Activated T-helper 2 cell treated with anti-CD3 and anti-CD28 coated beads, Interferon-gamma antibody, Interleukin-2, Interleukin-4, amounts not matched to agents 10 μg/mL and 5 μg/mL and 100 μg/mL, durations not matched to agents 14 hours and 24 hours and 36 hours (primary cell): ENCODE measurements at regions not wholly inside any gene's neighbourhood (a gene's known extent, or its start where the extent isn't known, plus 50 kb on each side); places are given as distances from the start of the nearest gene placed in this dataset.

ENCODE experiments used
- DNase-seq: peaks from one replicate; pipeline ENCODE4 v3.0.0; 2021; ENCODE audit warnings: low spot score
- H3K27ac Mint-ChIP-seq: one replicate; pipeline ENCODE4 v1.8.0; 2021; ENCODE audit warnings: mixed read lengths
- H3K27me3 Mint-ChIP-seq: one replicate; pipeline ENCODE4 v1.8.0; 2021; ENCODE audit warnings: low read depth, mixed read lengths
- H3K36me3 Mint-ChIP-seq: one replicate; pipeline ENCODE4 v1.8.0; 2021; ENCODE audit warnings: low read depth, mixed read lengths
- H3K4me1 Mint-ChIP-seq: one replicate; pipeline ENCODE4 v1.8.0; 2021; ENCODE audit warnings: low read depth, mixed read lengths
- H3K4me3 Mint-ChIP-seq: one replicate; pipeline ENCODE4 v1.8.0; 2021; ENCODE audit warnings: low read depth, mild to moderate bottlenecking, moderate library complexity, mixed read lengths
- H3K9me3 Mint-ChIP-seq: one replicate; pipeline ENCODE4 v1.8.0; 2021; ENCODE audit warnings: mixed read lengths
- intact Hi-C: fragments of 100-400 bp; cut with micrococcal nuclease; formaldehyde crosslinking; loops from one replicate; pipeline ENCODE4 v1.15.1; 2023

- Mint-ChIP-seq H3K4me3 (no peak overlapping the region), H3K36me3 (no peaks in the 10 kb centered on the region), H3K27ac (no peak overlapping the region), H3K27me3 (peaks cover 10% of the 10 kb centered on the region), H3K4me1 (no peaks in the 10 kb centered on the region), H3K9me3 (no peaks in the 10 kb centered on the region)
- intact Hi-C loops, result no loop called here
- no peak for DNase-seq
Measured at GRCh38 chr3:150357923-150358607, 50.0 kb upstream of the TSC22D2 start.

GRCh38 chr3:150357140-150357539 is 51.0 kb upstream of the TSC22D2 start:
- H3K27me3 Mint-ChIP-seq, result peaks cover 10% of the 10 kb centered on the region
- no peaks in the 10 kb centered on the region for H3K9me3 Mint-ChIP-seq
- no peaks in the 10 kb centered on the region for H3K4me1 Mint-ChIP-seq
- no peaks in the 10 kb centered on the region for H3K36me3 Mint-ChIP-seq
- intact Hi-C loops, result no loop called here
- H3K4me3 Mint-ChIP-seq, result no peak overlapping the region
- no peak overlapping the region for H3K27ac Mint-ChIP-seq
- no peak for DNase-seq

- no peak for DNase-seq
- peaks cover 6% of the 10 kb centered on the region for H3K27me3 Mint-ChIP-seq
- H3K9me3 Mint-ChIP-seq, result no peaks in the 10 kb centered on the region
- H3K4me1 Mint-ChIP-seq, result no peaks in the 10 kb centered on the region
- no peak overlapping the region for H3K4me3 Mint-ChIP-seq
- intact Hi-C loops, result no loop called here
- no peak overlapping the region for H3K27ac Mint-ChIP-seq
- H3K36me3 Mint-ChIP-seq, result no peaks in the 10 kb centered on the region
Measured at GRCh38 chr3:150355574-150355973, 52.5 kb upstream of the TSC22D2 start.

GRCh38 chr3:150352931-150353330 is 55.2 kb upstream of the TSC22D2 start:
- H3K27me3 Mint-ChIP-seq, result peaks cover 6% of the 10 kb centered on the region
- DNase-seq, result no peak
- no peaks in the 10 kb centered on the region for H3K36me3 Mint-ChIP-seq
- intact Hi-C loops, result no loop called here
- H3K4me3 Mint-ChIP-seq, result no peak overlapping the region
- H3K9me3 Mint-ChIP-seq, result no peaks in the 10 kb centered on the region
- H3K27ac Mint-ChIP-seq, result no peak overlapping the region
- H3K4me1 Mint-ChIP-seq, result peaks cover 3% of the 10 kb centered on the region

- no peaks in the 10 kb centered on the region for H3K36me3 Mint-ChIP-seq
- H3K4me1 Mint-ChIP-seq, result peaks cover 3% of the 10 kb centered on the region
- no peaks in the 10 kb centered on the region for H3K9me3 Mint-ChIP-seq
- intact Hi-C loops, result no loop called here
- peaks cover 10% of the 10 kb centered on the region for H3K27me3 Mint-ChIP-seq
- no peak overlapping the region for H3K4me3 Mint-ChIP-seq
- DNase-seq, result no peak
- H3K27ac Mint-ChIP-seq, result no peak overlapping the region
Measured at GRCh38 chr3:150351398-150351797, 56.7 kb upstream of the TSC22D2 start.

- Mint-ChIP-seq H3K27ac (no peak overlapping the region), H3K9me3 (no peaks in the 10 kb centered on the region), H3K4me3 (no peak overlapping the region), H3K4me1 (peaks cover 3% of the 10 kb centered on the region), H3K27me3 (peaks cover 18% of the 10 kb centered on the region), H3K36me3 (no peaks in the 10 kb centered on the region)
- no peak for DNase-seq
- intact Hi-C loops, result loop anchor here (2.0 kb wide), 1 partner anchor 35 kb away; no protein-coding TSS in a partner anchor
Measured at GRCh38 chr3:150349314-150350097, 58.6 kb upstream of the TSC22D2 start.

GRCh38 chr3:150348500-150348899 is 59.6 kb upstream of the TSC22D2 start:
- H3K4me3 Mint-ChIP-seq, result no peak overlapping the region

GRCh38 chr3:150346981-150347863 is 60.9 kb upstream of the TSC22D2 start:
- H3K9me3 Mint-ChIP-seq, result no peaks in the 10 kb centered on the region

More at GRCh38 chr3:150348500-150348899, 59.6 kb upstream of the TSC22D2 start:
- intact Hi-C loops, result loop anchor here (2.0 kb wide), 1 partner anchor 36 kb away; no protein-coding TSS in a partner anchor
- H3K4me1 Mint-ChIP-seq, result peaks cover 3% of the 10 kb centered on the region
- DNase-seq, result no peak
- H3K27me3 Mint-ChIP-seq, result peaks cover 11% of the 10 kb centered on the region
- no peaks in the 10 kb centered on the region for H3K36me3 Mint-ChIP-seq
- H3K9me3 Mint-ChIP-seq, result no peaks in the 10 kb centered on the region
- H3K27ac Mint-ChIP-seq, result no peak overlapping the region

GRCh38 chr3:150346266-150346665 is 61.8 kb upstream of the TSC22D2 start:
- no peaks in the 10 kb centered on the region for H3K36me3 Mint-ChIP-seq
- peaks cover 11% of the 10 kb centered on the region for H3K27me3 Mint-ChIP-seq
- no peaks in the 10 kb centered on the region for H3K9me3 Mint-ChIP-seq
- no peak for DNase-seq
- H3K4me3 Mint-ChIP-seq, result no peak overlapping the region
- peaks cover 3% of the 10 kb centered on the region for H3K4me1 Mint-ChIP-seq
- H3K27ac Mint-ChIP-seq, result no peak overlapping the region
- intact Hi-C loops, result no loop called here

More at GRCh38 chr3:150346981-150347863, 60.9 kb upstream of the TSC22D2 start:
- intact Hi-C loops, result no loop called here
- Mint-ChIP-seq H3K36me3 (no peaks in the 10 kb centered on the region), H3K27ac (no peak overlapping the region), H3K4me1 (peaks cover 3% of the 10 kb centered on the region), H3K4me3 (no peak overlapping the region), H3K27me3 (peaks cover 11% of the 10 kb centered on the region)
- DNase-seq, result no peak

GRCh38 chr3:150345021-150345538 is 63.0 kb upstream of the TSC22D2 start:
- H3K27ac Mint-ChIP-seq, result no peak overlapping the region
- H3K4me1 Mint-ChIP-seq, result peaks cover 3% of the 10 kb centered on the region
- H3K27me3 Mint-ChIP-seq, result peaks cover 12% of the 10 kb centered on the region
- no peaks in the 10 kb centered on the region for H3K9me3 Mint-ChIP-seq
- DNase-seq, result no peak
- H3K4me3 Mint-ChIP-seq, result no peak overlapping the region
- intact Hi-C loops, result no loop called here
- H3K36me3 Mint-ChIP-seq, result no peaks in the 10 kb centered on the region

- peaks cover 17% of the 10 kb centered on the region for H3K27me3 Mint-ChIP-seq
- intact Hi-C loops, result no loop called here
- no peaks in the 10 kb centered on the region for H3K36me3 Mint-ChIP-seq
- peaks cover 3% of the 10 kb centered on the region for H3K4me1 Mint-ChIP-seq
- no peak overlapping the region for H3K4me3 Mint-ChIP-seq
- H3K9me3 Mint-ChIP-seq, result no peaks in the 10 kb centered on the region
- no peak overlapping the region for H3K27ac Mint-ChIP-seq
- DNase-seq, result no peak
Measured at GRCh38 chr3:150344079-150344759, 63.9 kb upstream of the TSC22D2 start.

- intact Hi-C loops, result no loop called here
- Mint-ChIP-seq H3K36me3 (no peaks in the 10 kb centered on the region), H3K27ac (no peak overlapping the region), H3K4me3 (no peak overlapping the region), H3K9me3 (no peaks in the 10 kb centered on the region), H3K27me3 (peaks cover 29% of the 10 kb centered on the region), H3K4me1 (no peaks in the 10 kb centered on the region)
- DNase-seq, result no peak
Measured at GRCh38 chr3:150342896-150343467, 65.1 kb upstream of the TSC22D2 start.
